Uterus (tissue), 2 donors: ENCODE measurements at regions not wholly inside any gene's neighbourhood (a gene's known extent, or its start where the extent isn't known, plus 50 kb on each side); places are given as distances from the start of the nearest gene placed in this dataset.

Experiments
- POLR2A ChIP-seq, 2 donors: fragments of 450-650 bp; IDR thresholded peaks; one replicate each; pipeline ENCODE4 v1.6.1; 2016; ENCODE audit warnings: antibody characterized with exemption in 2 of 2, mild to moderate bottlenecking in 1 of 2, moderate library complexity in 1 of 2
- TF ChIP-seq, protein P1 (sequence below), 4 experiments: fragments of 200-600 bp in 2 of 4; fragments of 450-650 bp in 2 of 4; sonication (generic) in 2 of 4; IDR thresholded peaks; one replicate each; pipeline ENCODE4 v1.5.1; 2016 to 2019; ENCODE audit warnings: antibody characterized with exemption in 4 of 4, mild to moderate bottlenecking in 2 of 4, moderate library complexity in 1 of 4

DNA sequence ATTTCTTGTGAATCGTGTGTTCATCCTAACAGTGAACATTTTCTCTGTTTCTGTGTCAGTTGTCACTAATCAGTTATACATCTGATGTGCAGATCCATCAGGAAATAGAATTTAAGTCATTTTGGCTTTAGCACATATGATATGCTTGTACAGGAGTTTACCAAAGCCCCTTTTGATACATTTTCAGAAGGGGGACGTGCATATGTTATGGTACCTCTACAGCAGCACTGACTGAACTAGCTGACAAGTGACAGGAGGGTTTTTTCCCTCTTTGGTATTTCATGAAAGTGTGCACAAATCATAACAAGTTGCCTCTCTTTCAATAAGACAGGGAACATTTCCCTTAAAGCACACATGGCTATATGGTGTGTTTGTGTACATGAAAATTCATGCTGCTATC is 536.5 kb downstream of the PLCL1 start:
- TF ChIP-seq, protein P1, sequence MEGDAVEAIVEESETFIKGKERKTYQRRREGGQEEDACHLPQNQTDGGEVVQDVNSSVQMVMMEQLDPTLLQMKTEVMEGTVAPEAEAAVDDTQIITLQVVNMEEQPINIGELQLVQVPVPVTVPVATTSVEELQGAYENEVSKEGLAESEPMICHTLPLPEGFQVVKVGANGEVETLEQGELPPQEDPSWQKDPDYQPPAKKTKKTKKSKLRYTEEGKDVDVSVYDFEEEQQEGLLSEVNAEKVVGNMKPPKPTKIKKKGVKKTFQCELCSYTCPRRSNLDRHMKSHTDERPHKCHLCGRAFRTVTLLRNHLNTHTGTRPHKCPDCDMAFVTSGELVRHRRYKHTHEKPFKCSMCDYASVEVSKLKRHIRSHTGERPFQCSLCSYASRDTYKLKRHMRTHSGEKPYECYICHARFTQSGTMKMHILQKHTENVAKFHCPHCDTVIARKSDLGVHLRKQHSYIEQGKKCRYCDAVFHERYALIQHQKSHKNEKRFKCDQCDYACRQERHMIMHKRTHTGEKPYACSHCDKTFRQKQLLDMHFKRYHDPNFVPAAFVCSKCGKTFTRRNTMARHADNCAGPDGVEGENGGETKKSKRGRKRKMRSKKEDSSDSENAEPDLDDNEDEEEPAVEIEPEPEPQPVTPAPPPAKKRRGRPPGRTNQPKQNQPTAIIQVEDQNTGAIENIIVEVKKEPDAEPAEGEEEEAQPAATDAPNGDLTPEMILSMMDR (IDR thresholded peaks at IDR 0.05) = no peak
- no peak for TF ChIP-seq POLR2A (IDR thresholded peaks at IDR 0.05)
